ENCODE measurements at regions not wholly inside any gene's neighbourhood (a gene's known extent, or its start where the extent isn't known, plus 50 kb on each side); places are given as distances from the start of the nearest gene placed in this dataset.

- TF ChIP-seq CEBPG (CRISPR knock-in tag; IDR thresholded peaks at IDR 0.05) (no peak), CEBPG (tag; conservative IDR thresholded peaks at IDR 0.05 in 1 of 2, IDR thresholded peaks at IDR 0.05 in 1 of 2) (no peak), ARNT (IDR thresholded peaks at IDR 0.05) (no peak), L3MBTL2 (IDR thresholded peaks at IDR 0.05) (no peak), TEAD4 (IDR thresholded peaks at IDR 0.05; ENCODE audit: low read length) (no peak), TEAD4 (CRISPR knock-in tag; IDR thresholded peaks at IDR 0.05; ENCODE audit: borderline replicate concordance) (no peak), E2F5 (CRISPR knock-in tag; IDR thresholded peaks at IDR 0.05) (no peak), PRDM10 (IDR thresholded peaks at IDR 0.05; ENCODE audit: partially characterized antibody) (no peak), KAT8 (IDR thresholded peaks at IDR 0.05; ENCODE audit: low read depth) (no peak)
Measured at GRCh38 chr18:76098674-76099411, 396.2 kb downstream of the ZNF516 start.

All from K562 (cell line).